HepG2 (cell line): ENCODE measurements at regions not wholly inside any gene's neighbourhood (a gene's known extent, or its start where the extent isn't known, plus 50 kb on each side); places are given as distances from the start of the nearest gene placed in this dataset.

Experiments
- ERF ChIP-seq: IDR thresholded peaks from 2 replicates; pipeline ENCODE4 v1.6.1; 2018; ENCODE audit warnings: missing biosample characterization, missing genetic modification reagents
- PRMT3 ChIP-seq: sonication (generic); formaldehyde crosslinking; IDR thresholded peaks from 2 replicates; pipeline ENCODE4 v1.8.1; 2022; ENCODE audit warnings: low read depth, mild to moderate bottlenecking, moderate library complexity, missing genetic modification reagents, borderline replicate concordance
- ZNF251 ChIP-seq: sonication (generic); formaldehyde crosslinking; IDR thresholded peaks from 2 replicates; pipeline ENCODE4 v1.9.0; 2021; ENCODE audit warnings: mild to moderate bottlenecking, missing genetic modification reagents
- ZNF574 ChIP-seq: sonication (generic); formaldehyde crosslinking; IDR thresholded peaks from 2 replicates; pipeline ENCODE4 v1.4.0; 2020; ENCODE audit warnings: missing genetic modification reagents
- ZNF646 ChIP-seq: sonication (generic); formaldehyde crosslinking; IDR thresholded peaks from 2 replicates; pipeline ENCODE4 v1.9.0; 2021; ENCODE audit warnings: mild to moderate bottlenecking, missing genetic modification reagents

- TF ChIP-seq ZNF574 (CRISPR knock-in tag) (no peak), ZNF646 (no peak), ERF (no peak), PRMT3 (CRISPR knock-in tag) (no peak), ZNF251 (CRISPR knock-in tag) (no peak)
Measured at GRCh38 chr2:118496467-118496866, 351.0 kb downstream of the EN1 start (continued).
